Inferior parietal cortex (tissue), 1 donor: ENCODE measurements at regions not wholly inside any gene's neighbourhood (a gene's known extent, or its start where the extent isn't known, plus 50 kb on each side); places are given as distances from the start of the nearest gene placed in this dataset.

Source experiments
- DNase-seq: peaks from one replicate; pipeline ENCODE4 v3.0.0-alpha.2; 2016; ENCODE audit errors: extremely low spot score

DNA sequence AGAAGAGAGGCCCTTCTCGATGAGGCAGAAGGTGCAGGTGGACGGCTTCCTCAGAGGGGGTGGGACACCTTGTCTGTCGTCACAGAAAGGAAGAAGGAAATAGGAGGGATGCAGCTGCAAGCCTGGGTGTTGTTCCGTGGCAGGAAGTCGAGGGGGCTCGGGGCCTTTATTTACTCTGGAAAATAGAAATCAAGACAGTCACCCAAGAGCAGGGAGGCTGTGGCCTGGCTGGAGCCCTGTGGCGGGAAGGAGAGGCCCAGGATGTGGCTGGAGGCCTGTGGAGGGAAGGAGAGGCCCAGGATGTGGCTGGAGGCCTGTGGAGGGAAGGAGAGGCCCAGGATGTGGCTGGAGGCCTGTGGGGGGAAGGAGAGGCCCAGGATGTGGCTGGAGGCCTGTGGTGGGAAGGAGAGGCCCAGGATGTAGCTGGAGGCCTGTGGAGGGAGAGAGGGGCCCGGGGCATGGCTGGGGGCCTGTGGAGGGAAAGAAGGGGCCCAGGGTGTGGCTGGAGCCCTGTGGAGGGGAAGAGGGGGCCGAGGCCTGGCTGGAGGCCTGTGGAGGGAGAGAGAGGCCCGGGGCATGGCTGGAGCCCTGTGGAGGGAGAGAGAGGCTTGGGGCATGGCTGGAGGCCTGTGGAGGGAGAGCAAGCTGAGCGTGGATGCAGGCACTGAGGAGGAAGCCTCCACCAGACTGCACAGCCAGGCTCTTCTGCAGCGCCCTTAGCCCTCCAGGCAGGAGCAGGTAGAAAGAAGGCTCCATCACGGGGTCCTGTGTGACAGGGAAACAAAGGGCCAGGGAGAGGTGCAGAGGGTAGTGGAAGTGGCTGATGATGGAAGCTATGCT lies 97.3 kb upstream of the SFMBT2 start:
- no peak for DNase-seq

DNA sequence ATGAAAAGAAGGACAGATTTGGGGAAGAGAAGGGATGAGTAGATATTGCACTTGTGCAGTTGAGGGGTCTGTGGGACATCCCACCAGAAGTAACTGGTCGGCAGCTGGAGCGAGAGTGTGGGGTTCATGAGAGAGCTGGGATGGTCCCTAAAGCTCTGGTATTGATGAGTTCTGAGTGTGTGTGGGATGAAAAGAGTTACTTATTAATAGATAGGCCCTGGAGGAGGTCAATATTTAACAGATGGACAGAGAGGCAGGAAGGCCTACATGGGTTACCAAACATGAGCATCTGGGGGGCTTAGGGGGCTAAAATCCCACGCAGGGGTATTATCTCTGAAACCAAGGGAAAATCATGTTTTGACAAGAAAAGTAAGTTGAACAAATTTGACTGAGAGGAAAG lies 95.7 kb upstream of the SFMBT2 start:
- no peak for DNase-seq

DNA sequence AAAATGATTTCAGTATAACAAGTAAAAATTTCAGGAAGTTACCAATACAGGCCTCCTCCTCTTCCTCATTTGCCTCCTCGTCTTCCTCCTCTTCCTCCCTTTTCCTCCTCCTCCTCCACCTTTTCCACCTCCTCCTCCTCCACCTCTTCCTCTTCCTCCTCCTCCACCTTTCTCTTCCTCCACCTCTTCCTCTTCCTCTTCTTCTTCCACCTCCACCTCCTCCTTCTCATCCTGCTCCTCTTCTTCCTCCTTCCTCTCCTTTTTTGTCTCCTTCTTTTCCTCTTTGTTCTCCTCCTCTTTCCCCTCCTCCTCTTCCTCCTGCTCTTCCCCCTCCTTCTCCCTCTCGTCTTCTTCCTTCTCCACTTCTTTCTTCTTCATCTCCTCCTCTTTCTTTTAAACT lies 94.4 kb upstream of the SFMBT2 start:
- DNase-seq, result no peak

DNA sequence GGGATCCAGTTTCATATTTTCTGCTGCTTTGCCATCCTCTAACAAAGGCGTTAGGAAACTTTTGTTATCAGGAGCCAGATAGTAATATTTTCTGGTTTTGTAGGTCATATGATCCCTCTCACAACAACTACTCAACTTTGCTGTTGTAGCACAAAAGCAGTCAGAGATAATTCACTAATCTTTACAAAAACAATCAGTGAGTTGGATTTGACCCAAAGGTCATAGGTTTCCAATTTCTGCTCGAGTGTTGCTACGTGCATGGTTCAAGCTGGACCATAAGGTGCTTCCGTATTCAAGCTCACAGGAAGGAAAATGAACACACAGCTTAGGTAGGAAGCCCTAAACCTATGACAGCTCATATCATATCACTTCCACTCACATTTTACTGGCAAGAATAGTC lies 92.4 kb upstream of the SFMBT2 start:
- no peak for DNase-seq

DNA sequence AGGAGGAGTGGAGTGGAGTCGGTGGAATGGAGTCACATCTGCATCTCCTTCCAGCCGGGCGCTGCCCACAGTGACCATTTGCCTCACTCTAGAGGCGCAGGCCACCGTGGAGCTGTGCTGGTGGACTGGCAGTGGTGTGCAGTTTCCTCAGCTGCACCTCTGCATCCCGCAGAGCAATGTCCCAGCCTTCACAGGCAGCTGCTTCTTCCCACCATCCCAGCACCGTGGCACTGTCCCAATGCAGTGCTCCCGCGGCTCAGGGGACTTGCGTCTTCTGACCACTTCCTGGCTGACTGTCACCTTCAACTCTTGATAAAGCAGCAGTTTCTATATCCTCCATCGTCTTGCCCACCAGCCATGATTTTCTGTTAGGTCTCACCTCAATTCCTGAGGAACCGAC lies 90.3 kb upstream of the SFMBT2 start:
- DNase-seq, result no peak

DNA sequence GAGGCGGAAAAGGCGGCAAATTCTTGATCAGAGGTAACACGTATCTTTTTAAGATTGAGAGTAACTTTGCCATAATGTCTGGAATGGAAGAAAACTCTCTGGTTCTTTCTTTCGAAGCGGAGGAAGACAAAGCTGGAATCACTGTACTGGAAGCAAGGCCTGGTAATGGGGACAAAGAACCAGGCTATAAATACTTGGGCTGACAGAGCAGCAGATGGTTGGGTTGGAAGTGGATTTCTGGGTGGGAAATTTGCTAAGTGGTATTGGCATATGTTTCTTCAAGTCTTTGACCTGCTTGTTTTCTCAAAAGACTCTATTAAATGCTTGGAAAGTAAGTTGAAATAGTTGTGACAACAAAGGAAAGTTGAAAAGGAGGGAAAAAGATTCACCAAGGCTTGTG lies 87.3 kb upstream of the SFMBT2 start:
- no peak for DNase-seq

DNA sequence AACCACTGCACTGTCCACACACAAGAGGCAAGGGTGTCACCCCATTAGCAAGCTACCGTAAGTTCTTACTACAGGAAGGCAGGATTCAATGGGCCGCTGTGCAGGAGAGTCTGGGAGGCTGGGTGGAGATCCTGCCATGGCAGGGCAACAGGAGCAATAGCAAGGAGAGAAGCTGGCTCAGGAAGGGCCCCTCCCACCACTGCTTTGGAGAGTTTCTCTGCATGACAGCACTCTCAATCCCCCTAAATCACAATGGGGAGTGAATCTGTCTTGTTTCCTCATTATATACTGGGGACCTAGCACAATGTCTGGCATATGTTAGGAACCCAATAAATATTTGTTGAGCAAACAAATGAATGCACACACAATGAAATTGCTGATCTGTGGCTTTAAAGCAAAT lies 83.2 kb upstream of the SFMBT2 start:
- no peak for DNase-seq

DNA sequence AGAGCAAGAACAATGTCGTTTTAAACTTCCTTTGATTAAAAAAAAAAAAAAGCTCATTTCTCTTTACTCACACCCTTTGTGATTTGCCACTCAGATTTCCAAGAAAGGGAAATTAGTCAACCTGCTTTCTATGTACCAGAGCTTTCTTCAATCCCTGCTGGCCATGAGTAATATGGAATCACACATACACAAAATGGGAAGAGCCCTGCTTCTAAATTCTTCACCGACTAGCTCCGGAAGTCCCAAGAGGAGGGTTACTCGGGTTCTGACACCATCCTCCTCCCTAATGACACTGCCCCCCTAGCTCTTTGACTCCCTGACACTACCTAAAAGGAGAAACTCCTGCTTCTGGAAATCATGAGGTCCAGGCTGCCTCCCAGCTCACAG lies 81.8 kb upstream of the SFMBT2 start:
- DNase-seq, result no peak

DNA sequence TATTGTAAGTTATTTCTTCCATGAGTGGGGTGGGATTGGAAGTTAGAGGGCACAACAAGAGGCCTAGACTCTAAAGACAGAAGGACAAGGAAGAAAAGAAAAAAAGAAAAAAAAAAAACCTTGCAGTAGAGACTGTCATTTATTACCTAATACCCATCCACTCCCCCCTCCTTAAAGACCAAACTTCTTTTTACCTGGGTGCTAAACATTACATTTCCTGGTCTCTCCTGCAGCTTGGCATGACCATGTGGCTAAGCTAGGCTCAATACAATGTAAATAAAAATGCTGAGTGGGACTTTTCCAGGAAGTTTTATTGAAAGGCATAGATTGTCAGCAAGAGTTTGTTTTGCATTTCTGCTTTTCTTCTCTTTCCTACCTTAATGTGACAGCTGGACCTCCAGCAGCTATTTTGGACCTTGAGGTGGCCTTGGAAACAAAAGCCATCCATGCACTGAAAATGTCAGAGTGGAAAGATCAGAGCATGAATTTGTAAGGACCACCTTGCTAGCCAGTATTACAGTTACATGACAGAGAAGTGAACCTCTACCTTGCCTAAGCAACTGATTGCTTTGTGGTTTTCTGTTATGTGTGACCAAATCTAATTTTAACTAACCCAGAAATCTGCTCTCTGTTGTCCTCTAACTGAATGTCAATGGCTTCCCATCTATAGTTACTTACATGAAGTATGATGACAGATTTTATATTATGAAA lies 81.3 kb upstream of the SFMBT2 start:
- DNase-seq, result no peak

DNA sequence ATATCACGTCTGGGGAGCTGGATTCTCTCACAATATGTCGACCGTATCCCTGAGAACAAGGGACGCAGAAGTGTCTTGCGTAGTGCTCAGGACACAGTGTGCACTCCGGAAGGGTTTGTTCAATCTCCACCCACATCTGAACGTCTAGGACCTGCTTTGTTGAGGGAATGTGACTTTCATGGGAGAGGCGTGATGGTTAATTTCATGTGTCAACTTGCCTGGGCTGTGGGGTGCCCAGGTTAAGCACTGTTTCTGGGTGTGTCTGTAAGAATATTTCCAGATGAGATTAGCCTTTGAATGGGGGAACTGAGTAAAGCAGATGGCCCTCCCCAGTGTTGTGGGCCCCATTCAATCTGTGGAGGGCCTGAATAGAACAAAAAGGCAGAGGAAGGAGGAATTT lies 80.4 kb upstream of the SFMBT2 start:
- no peak for DNase-seq

DNA sequence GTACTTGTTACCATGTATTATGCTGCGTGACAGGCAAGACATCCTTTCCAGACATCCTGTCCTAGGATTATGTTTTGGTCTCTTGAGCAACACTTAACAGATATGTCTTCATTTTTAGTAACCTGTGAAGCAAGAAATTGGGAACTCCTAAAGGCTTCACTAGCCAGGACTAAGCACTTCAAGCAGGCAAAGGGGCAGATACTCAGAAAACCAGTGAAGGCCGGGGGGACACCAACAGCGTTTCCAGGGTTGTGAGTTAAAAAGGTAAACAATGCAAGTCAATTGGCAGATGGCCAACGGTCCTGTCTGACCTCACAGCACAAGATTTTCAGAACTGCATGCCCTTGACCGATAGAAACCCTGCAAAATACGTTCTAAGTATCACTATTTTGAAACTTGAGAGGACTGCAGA lies 77.6 kb upstream of the SFMBT2 start:
- DNase-seq, result no peak

DNA sequence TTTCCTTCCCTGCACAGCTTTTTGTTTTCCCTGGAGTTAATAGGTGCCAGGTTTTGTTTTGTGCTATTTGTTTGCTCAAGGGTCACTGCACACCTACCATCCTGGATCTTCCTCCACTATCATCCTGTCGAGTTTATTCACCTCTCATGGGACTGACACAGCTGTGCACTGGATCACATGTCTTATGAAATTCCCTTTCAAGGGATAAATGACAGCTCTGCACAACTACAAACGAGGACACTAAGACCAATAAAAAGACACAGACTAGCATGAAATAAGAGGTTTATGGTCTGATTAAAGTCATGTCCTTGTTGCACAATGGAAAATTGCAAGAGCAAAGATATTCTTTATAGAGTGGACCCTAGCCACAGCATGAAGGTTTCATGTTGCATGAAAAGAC lies 76.7 kb upstream of the SFMBT2 start:
- no peak for DNase-seq

DNA sequence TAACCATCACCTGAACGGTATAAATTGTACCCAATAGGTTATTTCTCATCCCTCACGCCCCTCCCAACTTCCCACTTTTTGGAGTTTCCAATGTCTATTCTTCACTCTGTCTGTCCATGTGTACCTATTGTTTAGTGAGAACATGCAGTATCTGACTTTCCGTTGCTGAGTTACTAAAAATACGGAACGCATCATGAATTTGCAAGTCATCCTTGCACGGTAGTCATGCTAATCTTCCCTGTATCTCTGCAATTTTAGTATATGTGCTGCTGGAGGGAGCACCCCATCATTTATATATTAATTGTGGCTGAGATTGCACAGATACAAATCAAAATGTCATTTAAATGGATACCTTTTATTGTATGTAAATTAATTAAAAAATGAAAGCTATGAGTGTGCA lies 75.7 kb upstream of the SFMBT2 start:
- DNase-seq, result no peak

DNA sequence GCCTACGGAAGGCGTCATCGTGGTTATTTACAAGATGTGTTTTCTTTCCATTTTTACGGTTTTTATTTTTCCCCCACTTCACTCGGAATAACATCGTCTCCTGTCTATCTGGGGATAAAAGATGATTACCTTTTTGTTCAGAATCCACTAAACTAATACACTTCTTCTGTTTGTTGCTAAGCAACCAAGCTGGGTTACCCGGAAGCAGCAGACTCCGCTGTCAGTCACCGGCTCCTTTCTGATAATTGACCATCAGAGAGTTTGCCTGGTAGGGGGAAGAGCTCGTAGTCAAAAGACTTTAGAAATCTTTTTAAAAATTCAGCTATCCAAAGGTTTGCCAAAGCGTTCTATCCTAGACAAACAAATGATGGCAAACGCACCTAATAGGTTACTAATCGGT lies 75.0 kb upstream of the SFMBT2 start:
- no peak for DNase-seq

DNA sequence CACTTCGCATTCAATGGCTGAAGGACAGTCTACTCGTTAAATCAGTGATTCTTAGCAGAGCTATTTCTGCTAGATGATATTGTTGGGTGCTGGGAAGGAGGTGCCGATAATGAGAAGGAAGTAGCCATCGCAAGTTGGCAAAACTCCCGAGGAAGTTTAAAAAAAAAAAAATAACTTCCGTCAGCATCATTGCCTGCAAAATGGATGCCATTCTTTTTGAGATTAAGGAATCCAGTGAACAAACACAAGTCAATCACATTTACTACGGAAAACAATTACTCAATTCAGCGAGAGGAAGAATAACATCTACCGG lies 74.4 kb upstream of the SFMBT2 start:
- peak; percentile 38 for DNase-seq

DNA sequence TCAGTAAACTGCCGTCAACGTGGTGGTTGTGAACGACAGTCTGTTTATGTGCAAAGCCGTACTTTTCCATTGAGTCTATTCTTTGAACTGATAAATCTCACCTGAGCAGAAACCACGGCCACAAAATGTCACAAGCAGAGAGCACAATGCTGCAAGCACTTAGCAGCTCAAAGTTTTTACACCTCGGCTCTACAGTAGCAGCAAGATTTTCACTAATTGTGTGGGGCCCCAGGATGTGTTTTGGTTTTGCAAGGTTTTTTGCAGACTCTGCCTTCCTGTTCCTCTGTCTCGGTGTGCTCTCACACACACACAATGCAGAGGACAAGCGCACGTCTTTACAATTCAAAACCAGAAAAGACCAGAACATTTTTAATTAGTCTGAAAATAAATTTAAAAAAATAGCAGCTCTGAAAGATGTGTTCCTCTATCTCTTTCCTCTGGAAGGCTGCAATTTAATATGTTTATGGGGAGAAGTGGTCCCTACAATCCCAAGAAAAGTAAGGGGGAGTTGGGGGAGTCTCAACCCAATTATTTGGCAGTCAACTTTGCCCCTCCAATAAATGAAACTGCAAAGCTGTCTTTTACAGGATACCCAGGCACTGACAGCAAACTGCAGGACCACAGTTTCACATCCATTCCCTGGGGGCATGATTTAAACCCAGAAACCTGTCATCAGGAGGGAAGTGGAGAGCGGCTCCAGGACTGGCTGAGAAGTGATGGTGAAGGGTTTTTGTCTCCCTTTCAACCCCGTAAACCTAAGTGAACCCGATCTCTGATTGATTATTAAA lies 73.8 kb upstream of the SFMBT2 start:
- DNase-seq, result no peak

DNA sequence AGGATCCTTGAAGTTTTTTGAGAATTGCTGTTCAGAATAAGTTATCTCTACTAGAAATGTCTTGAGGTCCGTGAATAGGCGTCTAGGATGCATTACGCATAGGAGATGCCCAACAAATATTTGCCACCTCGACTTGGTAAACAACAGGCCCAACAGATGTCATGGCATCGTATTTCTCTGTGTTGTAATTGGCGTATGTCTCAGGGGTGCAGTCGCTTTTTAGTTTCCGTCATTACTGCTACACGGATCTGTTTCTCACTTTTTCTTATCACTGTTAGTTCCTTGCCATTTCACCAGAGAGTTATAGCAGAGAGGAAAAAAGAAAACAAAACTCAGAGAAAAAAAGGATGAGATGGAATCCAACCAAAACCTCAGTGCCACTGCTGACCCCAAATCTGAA lies 73.0 kb upstream of the SFMBT2 start:
- no peak for DNase-seq

DNA sequence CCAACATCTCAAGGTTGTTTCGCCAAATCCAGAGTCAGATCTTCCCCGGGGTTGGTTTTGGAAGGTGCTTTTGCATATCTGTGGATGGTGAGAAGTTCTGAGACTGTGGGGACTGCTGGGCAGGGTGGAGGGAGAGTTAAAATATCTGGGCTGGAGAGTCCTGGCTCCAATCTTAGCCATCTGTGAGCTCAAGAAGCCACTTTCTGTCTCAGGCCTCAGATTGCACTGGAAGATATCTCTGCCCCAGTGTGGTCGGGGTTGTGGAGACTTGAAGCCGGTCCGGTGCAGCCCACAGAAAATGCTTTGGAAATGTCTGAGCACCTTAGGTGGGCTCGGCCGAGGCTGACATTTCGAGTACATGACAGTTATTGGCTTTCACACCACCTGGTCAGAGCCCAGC lies 72.2 kb upstream of the SFMBT2 start:
- no peak for DNase-seq

DNA sequence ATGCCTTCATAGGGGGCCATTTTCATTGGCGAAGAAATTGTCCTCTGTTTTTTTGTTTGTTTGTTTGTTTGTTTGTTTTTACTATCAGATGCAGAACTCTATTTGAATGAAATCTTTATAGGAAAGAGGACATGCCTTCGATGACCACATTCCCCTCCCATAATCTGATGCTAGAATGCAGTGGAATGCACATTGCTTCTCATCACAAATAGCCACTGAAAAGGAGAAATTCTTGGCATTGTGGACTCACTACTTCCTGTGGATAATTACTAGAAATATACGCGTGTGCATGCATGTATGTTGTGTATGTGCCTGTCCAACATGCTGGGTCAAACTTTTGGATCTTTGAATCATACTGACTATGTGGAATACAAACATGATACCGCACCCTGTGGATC lies 70.5 kb upstream of the SFMBT2 start:
- DNase-seq, result no peak

DNA sequence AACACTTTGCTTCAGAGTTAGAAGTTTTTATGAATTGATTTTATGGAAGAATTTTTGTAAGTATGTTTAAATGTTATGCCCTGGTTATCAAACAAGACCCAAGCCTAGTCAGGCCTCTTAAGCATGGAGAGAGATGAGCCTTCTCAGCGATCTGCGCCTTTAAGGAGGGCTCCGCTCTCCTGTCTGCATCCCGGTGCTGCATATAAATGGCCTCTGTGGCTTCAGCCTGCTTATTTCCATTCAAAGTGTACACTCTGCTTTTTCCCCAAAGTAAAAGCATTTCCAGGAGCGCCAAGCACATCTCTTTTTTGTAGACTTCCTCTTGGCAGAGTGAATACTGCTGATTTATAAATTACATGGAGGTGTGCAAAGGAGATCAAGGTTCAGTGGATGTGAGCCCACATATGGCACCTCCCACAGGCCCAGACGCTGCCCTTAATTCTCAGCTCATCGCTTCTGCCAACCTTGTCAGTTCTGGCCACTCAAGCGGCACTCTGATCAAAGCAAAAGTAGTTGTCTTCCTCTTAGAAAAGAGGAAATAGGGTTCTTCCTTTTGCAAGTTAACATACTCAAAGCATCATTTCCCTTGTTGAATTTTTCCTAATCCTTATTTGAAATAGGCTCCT lies 70.0 kb upstream of the SFMBT2 start:
- no peak for DNase-seq

DNA sequence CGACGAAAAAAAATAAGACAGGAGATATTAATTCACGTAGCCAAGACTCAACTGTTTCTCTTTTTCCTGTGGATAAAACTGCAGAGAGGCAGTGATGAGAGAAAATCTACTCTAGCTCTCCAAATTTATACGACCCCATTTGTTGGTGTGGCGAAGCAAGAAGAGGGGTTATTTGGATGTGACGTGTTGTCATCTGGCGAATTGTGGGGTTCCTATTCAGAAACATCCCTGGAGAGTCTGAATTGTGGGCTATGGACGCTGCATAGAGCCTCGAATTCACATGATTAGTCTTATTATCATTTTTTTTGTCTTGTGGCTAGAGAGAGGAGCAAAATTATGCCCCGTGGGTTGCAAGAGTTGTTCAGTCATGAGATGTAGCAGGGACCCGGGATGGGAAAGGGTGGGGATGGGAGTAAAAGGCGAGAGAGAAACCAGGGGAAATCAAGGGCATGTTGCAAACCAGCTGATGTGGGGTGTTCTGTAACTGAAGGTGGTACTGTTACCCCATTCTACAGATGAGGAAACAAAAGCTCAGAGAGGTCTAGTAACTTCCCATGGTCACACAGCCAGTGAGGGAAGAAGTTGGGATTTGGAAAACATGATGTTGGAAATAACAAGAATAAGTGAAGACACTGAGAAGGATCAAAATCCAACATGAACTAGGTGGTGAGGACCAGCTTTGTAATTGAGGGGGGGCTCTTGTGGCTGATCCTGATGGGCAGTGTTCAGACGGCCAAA lies 69.2 kb upstream of the SFMBT2 start:
- DNase-seq, result no peak
